PC-9 (cell line): ENCODE measurements at regions not wholly inside any gene's neighbourhood (a gene's known extent, or its start where the extent isn't known, plus 50 kb on each side); places are given as distances from the start of the nearest gene placed in this dataset.

Experiments
- EZH2 ChIP-seq: fragments of 200-600 bp; sonication (generic); IDR thresholded peaks from 2 replicates; pipeline ENCODE4 v1.8.0; 2017; ENCODE audit warnings: antibody characterized with exemption, low read depth
- TF ChIP-seq, protein P1 (sequence below): fragments of 200-600 bp; sonication (generic); conservative IDR thresholded peaks from 2 replicates; pipeline ENCODE4 v1.6.1; 2017; ENCODE audit warnings: mixed run types, antibody characterized with exemption, mild to moderate bottlenecking, moderate library complexity

DNA sequence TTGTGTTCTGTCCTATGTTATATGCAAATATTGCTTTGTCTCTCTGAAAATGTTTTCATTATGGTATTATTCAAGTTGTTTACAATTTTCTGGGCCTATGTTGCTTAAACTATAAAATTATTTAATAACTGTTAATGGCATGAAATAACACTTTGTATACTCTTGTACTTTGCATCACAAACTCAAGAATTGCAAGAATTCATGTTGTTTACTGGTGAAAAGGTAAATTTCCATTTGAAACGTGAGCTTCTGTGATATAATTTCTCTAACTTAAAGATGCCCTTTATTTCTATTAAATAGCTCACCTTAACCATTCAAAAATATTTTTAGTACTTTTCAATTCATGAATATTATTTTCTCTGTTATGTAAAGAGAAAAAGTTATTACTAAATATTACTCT lies 1504.2 kb downstream of the SUCLG1 start:
- TF ChIP-seq, protein P1, sequence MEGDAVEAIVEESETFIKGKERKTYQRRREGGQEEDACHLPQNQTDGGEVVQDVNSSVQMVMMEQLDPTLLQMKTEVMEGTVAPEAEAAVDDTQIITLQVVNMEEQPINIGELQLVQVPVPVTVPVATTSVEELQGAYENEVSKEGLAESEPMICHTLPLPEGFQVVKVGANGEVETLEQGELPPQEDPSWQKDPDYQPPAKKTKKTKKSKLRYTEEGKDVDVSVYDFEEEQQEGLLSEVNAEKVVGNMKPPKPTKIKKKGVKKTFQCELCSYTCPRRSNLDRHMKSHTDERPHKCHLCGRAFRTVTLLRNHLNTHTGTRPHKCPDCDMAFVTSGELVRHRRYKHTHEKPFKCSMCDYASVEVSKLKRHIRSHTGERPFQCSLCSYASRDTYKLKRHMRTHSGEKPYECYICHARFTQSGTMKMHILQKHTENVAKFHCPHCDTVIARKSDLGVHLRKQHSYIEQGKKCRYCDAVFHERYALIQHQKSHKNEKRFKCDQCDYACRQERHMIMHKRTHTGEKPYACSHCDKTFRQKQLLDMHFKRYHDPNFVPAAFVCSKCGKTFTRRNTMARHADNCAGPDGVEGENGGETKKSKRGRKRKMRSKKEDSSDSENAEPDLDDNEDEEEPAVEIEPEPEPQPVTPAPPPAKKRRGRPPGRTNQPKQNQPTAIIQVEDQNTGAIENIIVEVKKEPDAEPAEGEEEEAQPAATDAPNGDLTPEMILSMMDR, result no peak
- no peak for TF ChIP-seq EZH2
